CD14-positive monocyte (primary cell): ENCODE measurements at regions not wholly inside any gene's neighbourhood (a gene's known extent, or its start where the extent isn't known, plus 50 kb on each side); places are given as distances from the start of the nearest gene placed in this dataset.

Experiments
- DNase-seq, 3 donors: peaks; one replicate each; pipeline ENCODE4 v3.0.0-alpha.2; 2011 to 2022
- H2AFZ ChIP-seq: 2 replicates; pipeline ENCODE4 v1.6.0; 2012; ENCODE audit warnings: mild to moderate bottlenecking, low read depth, low read length, inconsistent platforms; ENCODE audit not compliant: insufficient read depth, poor library complexity, severe bottlenecking
- H3K27ac ChIP-seq, 2 donors: 1 replicate in 1 of 2; 2 replicates in 1 of 2; pipeline ENCODE4 v1.5.1; 2012 to 2013; ENCODE audit warnings: low read length in 2 of 2, control low read depth in 1 of 2, inconsistent platforms in 1 of 2, low read depth in 1 of 2, mild to moderate bottlenecking in 1 of 2
- H3K27me3 ChIP-seq, 2 donors: one replicate each; pipeline versions ENCODE4 v1.6.0 to v1.6.1; 2011 to 2013; ENCODE audit warnings: low read length in 2 of 2; ENCODE audit not compliant: control insufficient read depth in 2 of 2, insufficient read depth in 2 of 2
- H3K36me3 ChIP-seq, 2 donors: replicated peaks in 1 of 2; 1 replicate in 1 of 2; 2 replicates in 1 of 2; pipeline versions ENCODE4 v1.5.1 to v1.6.1; 2012 to 2013; ENCODE audit warnings: low read length in 2 of 2, control low read depth in 1 of 2, inconsistent platforms in 1 of 2, mild to moderate bottlenecking in 1 of 2; ENCODE audit not compliant: insufficient read depth in 2 of 2, control insufficient read depth in 1 of 2
- H3K4me1 ChIP-seq, 2 donors: 1 replicate in 1 of 2; 2 replicates in 1 of 2; pipeline versions ENCODE4 v1.5.1 to v1.6.1; 2012 to 2013; ENCODE audit warnings: low read length in 2 of 2, control low read depth in 1 of 2, inconsistent platforms in 1 of 2, mild to moderate bottlenecking in 1 of 2, moderate library complexity in 1 of 2; ENCODE audit not compliant: insufficient read depth in 2 of 2, control insufficient read depth in 1 of 2
- H3K4me2 ChIP-seq: replicated peaks from 2 replicates; pipeline ENCODE3; 2012; ENCODE audit warnings: low read length, moderate library complexity, mild to moderate bottlenecking; ENCODE audit not compliant: poor library complexity, severe bottlenecking; ENCODE audit errors: extremely low read depth
- H3K4me3 ChIP-seq, 3 experiments: fragments of 200-600 bp in 1 of 3; sonication (generic) in 1 of 3; replicated peaks in 1 of 3; 1 replicate in 2 of 3; 2 replicates in 1 of 3; pipeline ENCODE4 v1.5.1; 2011 to 2013; ENCODE audit warnings: low read length in 3 of 3, mild to moderate bottlenecking in 3 of 3, control low read depth in 2 of 3, low read depth in 2 of 3, inconsistent platforms in 1 of 3, moderate library complexity in 1 of 3
- H3K79me2 ChIP-seq: 2 replicates; pipeline ENCODE4 v1.6.0; 2012; ENCODE audit warnings: mild to moderate bottlenecking, control low read depth, inconsistent platforms, low read length, moderate library complexity; ENCODE audit not compliant: insufficient read depth
- H3K9ac ChIP-seq: 2 replicates; pipeline ENCODE4 v1.6.0; 2017; ENCODE audit warnings: low read length, mild to moderate bottlenecking; ENCODE audit not compliant: insufficient read depth, poor library complexity, severe bottlenecking
- H3K9me3 ChIP-seq, 2 donors: replicated peaks in 1 of 2; 1 replicate in 1 of 2; 2 replicates in 1 of 2; pipeline versions ENCODE4 v1.5.1 to v1.6.1; 2012 to 2013; ENCODE audit warnings: low read length in 2 of 2, control low read depth in 1 of 2; ENCODE audit not compliant: control insufficient read depth in 1 of 2, insufficient read depth in 1 of 2
- H4K20me1 ChIP-seq: 2 replicates; pipeline ENCODE4 v1.6.0; 2012; ENCODE audit warnings: mild to moderate bottlenecking, low read length, control low read depth, moderate library complexity; ENCODE audit not compliant: insufficient read depth
- H3K27ac Mint-ChIP-seq, 7 donors: one replicate each; pipeline ENCODE4 v1.8.0; 2020; ENCODE audit warnings: mild to moderate bottlenecking in 7 of 7, mixed read lengths in 7 of 7, moderate library complexity in 6 of 7, inconsistent platforms in 2 of 7
- H3K27me3 Mint-ChIP-seq, 3 donors: one replicate each; pipeline ENCODE4 v1.8.0; 2021 to 2022; ENCODE audit warnings: low read depth in 3 of 3, mild to moderate bottlenecking in 3 of 3, mixed read lengths in 3 of 3, moderate library complexity in 3 of 3, inconsistent platforms in 1 of 3
- H3K36me3 Mint-ChIP-seq, 2 donors: one replicate each; pipeline ENCODE4 v1.8.0; 2020; ENCODE audit warnings: mixed read lengths in 2 of 2, inconsistent platforms in 1 of 2, mild to moderate bottlenecking in 1 of 2
- H3K4me1 Mint-ChIP-seq: one replicate; pipeline ENCODE4 v1.8.0; 2020; ENCODE audit warnings: mild to moderate bottlenecking, mixed read lengths
- H3K4me3 Mint-ChIP-seq, 2 donors: one replicate each; pipeline ENCODE4 v1.8.0; 2020; ENCODE audit warnings: mild to moderate bottlenecking in 2 of 2, mixed read lengths in 2 of 2, moderate library complexity in 1 of 2
- H3K9me3 Mint-ChIP-seq, 7 donors: one replicate each; pipeline ENCODE4 v1.8.0; 2020 to 2022; ENCODE audit warnings: mixed read lengths in 7 of 7, mild to moderate bottlenecking in 6 of 7, moderate library complexity in 6 of 7, inconsistent platforms in 2 of 7
- CTCF ChIP-seq: fragments of 200-600 bp; IDR thresholded peaks from one replicate; pipeline ENCODE4 v1.8.0; 2022; ENCODE audit warnings: antibody characterized with exemption, mild to moderate bottlenecking
- WGBS: methylation state at CpG from one replicate; pipeline ENCODE4 v1.1.5; 2013; ENCODE audit warnings: missing lambda C conversion rate; ENCODE audit not compliant: insufficient coverage; 5-methylcytosine and 5-hydroxymethylcytosine counted together
- intact Hi-C, 2 donors: fragments of 100-400 bp; cut with micrococcal nuclease; formaldehyde crosslinking; loops; one replicate each; pipeline versions ENCODE4 v1.15.0 to v1.15.1; 2023

DNA sequence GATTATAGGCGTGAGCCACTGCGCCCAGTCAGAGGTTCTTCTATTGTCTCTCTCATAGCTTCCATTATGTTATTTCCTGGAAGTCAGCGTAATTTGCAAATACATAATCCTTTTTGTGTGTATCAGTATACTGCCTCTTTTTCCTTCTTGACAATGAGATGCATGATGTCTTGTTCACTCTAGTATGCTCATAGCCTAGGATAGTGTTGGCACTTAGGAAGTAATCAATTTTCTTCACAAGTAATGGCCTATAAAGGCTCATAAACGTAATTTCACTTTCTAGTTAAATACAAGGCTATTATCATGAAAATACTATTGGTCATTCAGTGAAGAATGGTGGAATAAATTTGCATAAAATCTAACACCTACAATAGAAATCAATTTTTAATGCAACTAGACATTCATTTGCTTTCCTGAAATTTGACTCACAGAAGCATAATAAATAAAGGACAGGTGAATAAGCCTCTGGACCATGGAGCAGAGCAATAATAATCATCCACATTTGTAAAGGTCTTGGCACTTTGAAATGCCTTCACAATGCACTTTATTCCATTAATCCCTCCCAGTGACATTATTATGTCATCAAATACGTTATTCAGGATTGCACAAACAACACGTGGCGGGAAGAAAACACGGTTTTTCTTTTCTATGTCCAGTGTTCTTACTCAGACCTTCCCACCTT lies 366.9 kb upstream of the BTBD3 start:
- 100% methylated on average over 1 of the region's 8 CpGs for WGBS
- Histone ChIP-seq H2AFZ (no peak overlapping the region), H3K27me3 (no peaks in the 10 kb centered on the region), H4K20me1 (no peaks in the 10 kb centered on the region), H3K27ac (no peak overlapping the region), H3K4me1 (no peaks in the 10 kb centered on the region), H3K4me3 (no peak overlapping the region), H3K36me3 (no peaks in the 10 kb centered on the region), H3K79me2 (no peaks in the 10 kb centered on the region), H3K9me3 (no peaks in the 10 kb centered on the region), H3K9ac (no peak overlapping the region), H3K4me2 (no peak overlapping the region)
- H3K36me3 Mint-ChIP-seq: no peaks in the 10 kb centered on the region
- DNase-seq: no peak
- H3K9me3 Mint-ChIP-seq: no peaks in the 10 kb centered on the region
- H3K4me1 Mint-ChIP-seq: no peaks in the 10 kb centered on the region
- H3K4me3 Mint-ChIP-seq: no peak overlapping the region
- TF ChIP-seq CTCF: no peak
- H3K27me3 Mint-ChIP-seq: peaks cover 0 to 1% (median 0%) of the 10 kb centered on the region in 3 donors
- intact Hi-C loops: no loop called here
- H3K27ac Mint-ChIP-seq: no peak overlapping the region

- Histone ChIP-seq H3K4me1 (no peaks in the 10 kb centered on the region), H3K27ac (no peak overlapping the region), H3K9ac (no peak overlapping the region), H4K20me1 (no peaks in the 10 kb centered on the region), H3K9me3 (no peaks in the 10 kb centered on the region), H3K27me3 (no peaks in the 10 kb centered on the region), H3K4me2 (no peak overlapping the region), H3K36me3 (no peaks in the 10 kb centered on the region), H3K4me3 (no peak overlapping the region), H2AFZ (no peak overlapping the region), H3K79me2 (no peaks in the 10 kb centered on the region)
- Mint-ChIP-seq H3K36me3 (no peaks in the 10 kb centered on the region), H3K27ac (no peak overlapping the region), H3K4me3 (no peak overlapping the region), H3K4me1 (no peaks in the 10 kb centered on the region), H3K27me3 (peaks cover 0 to 1% (median 0%) of the 10 kb centered on the region in 3 donors), H3K9me3 (no peaks in the 10 kb centered on the region)
- TF ChIP-seq CTCF: no peak
- intact Hi-C loops: no loop called here
- DNase-seq: no peak
Observed at GRCh38 chr20:11551479-11551878, 366.2 kb upstream of the BTBD3 start.
